Tibial nerve (tissue), 4 donors: ENCODE measurements at regions not wholly inside any gene's neighbourhood (a gene's known extent, or its start where the extent isn't known, plus 50 kb on each side); places are given as distances from the start of the nearest gene placed in this dataset.

Experiments
- CTCF ChIP-seq, 5 experiments: fragments of 200-600 bp in 3 of 5; fragments of 450-650 bp in 2 of 5; sonication (generic) in 3 of 5; IDR thresholded peaks; one replicate each; pipeline ENCODE4 v1.5.1; 2016 to 2019; ENCODE audit warnings: antibody characterized with exemption in 5 of 5, mild to moderate bottlenecking in 3 of 5, moderate library complexity in 2 of 5
- EP300 ChIP-seq, 2 donors: sonication (generic); formaldehyde crosslinking; IDR thresholded peaks; one replicate each; pipeline ENCODE4 v1.6.1; 2017; ENCODE audit warnings: antibody characterized with exemption in 2 of 2, mild to moderate bottlenecking in 1 of 2
- POLR2A ChIP-seq, 2 donors: fragments of 450-650 bp; IDR thresholded peaks; one replicate each; pipeline ENCODE4 v1.6.1; 2017; ENCODE audit warnings: antibody characterized with exemption in 2 of 2, mild to moderate bottlenecking in 2 of 2, moderate library complexity in 2 of 2

DNA sequence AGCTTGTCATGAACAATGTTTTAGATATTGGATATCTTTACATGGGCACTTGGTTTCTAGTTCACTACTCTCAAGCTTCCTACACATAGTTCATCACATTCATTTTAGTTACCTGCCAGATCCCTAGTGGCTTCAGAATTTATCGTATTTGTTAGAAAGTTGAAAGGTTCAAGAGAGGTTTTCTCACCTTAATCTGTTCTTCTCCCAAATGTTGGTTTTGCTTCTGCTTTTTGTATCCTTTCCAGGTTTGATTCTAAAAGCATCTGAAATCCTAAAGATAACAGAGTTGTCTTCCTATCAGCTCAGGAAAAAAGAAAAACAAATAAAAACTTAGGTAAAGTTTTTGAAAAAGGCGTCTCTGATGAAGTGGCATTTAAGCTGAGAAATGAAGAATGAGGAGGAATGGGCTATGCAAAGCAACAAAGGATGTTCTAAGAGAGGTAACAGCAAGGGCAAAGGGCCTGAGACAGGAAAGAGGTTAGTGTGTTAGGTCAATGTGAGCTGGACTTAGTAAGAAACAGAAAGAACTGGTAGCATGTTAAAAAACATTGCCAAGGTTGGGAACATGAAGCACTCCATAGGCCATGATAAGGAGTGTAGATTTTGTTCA lies 104.7 kb upstream of the CMC1 start:
- no peak for TF ChIP-seq CTCF (IDR thresholded peaks at IDR 0.05)
- no peak for TF ChIP-seq POLR2A (IDR thresholded peaks at IDR 0.05)
- no peak for TF ChIP-seq EP300 (IDR thresholded peaks at IDR 0.05)
